Neural progenitor cell (in vitro differentiated cells): ENCODE measurements at regions not wholly inside any gene's neighbourhood (a gene's known extent, or its start where the extent isn't known, plus 50 kb on each side); places are given as distances from the start of the nearest gene placed in this dataset.

Experiments used
- DNase-seq: peaks from one replicate; pipeline ENCODE4 v3.0.0-alpha.2; 2016; ENCODE audit warnings: low spot score
- H2AFZ ChIP-seq: fragments of 200-600 bp; sonication (generic); replicated peaks from 2 replicates; pipeline ENCODE4 v1.6.1; 2016; ENCODE audit warnings: antibody characterized with exemption
- H3F3A ChIP-seq: fragments of 200-600 bp; sonication (generic); 2 replicates; pipeline ENCODE4 v1.6.1; 2016; ENCODE audit warnings: antibody characterized with exemption, low read depth
- H3K27ac ChIP-seq: fragments of 200-600 bp; sonication (generic); 2 replicates; pipeline ENCODE4 v1.5.1; 2016; ENCODE audit warnings: mild to moderate bottlenecking
- H3K27me3 ChIP-seq: fragments of 200-600 bp; sonication (generic); 2 replicates; pipeline ENCODE4 v1.6.1; 2016; ENCODE audit warnings: mild to moderate bottlenecking, moderate library complexity
- H3K36me3 ChIP-seq: fragments of 200-600 bp; sonication (generic); 2 replicates; pipeline ENCODE4 v1.5.1; 2016
- H3K4me1 ChIP-seq: fragments of 200-600 bp; sonication (generic); 2 replicates; pipeline ENCODE4 v1.6.1; 2016; ENCODE audit warnings: mixed run types
- H3K4me2 ChIP-seq: fragments of 200-600 bp; sonication (generic); 2 replicates; pipeline ENCODE4 v1.6.1; 2016
- H3K4me3 ChIP-seq: fragments of 200-600 bp; sonication (generic); 2 replicates; pipeline ENCODE4 v1.5.1; 2016
- H3K79me2 ChIP-seq: fragments of 200-600 bp; sonication (generic); 2 replicates; pipeline ENCODE4 v1.6.1; 2016; ENCODE audit warnings: low read depth
- H3K9ac ChIP-seq: fragments of 200-600 bp; sonication (generic); 2 replicates; pipeline ENCODE4 v1.6.1; 2016
- H3K9me3 ChIP-seq: fragments of 200-600 bp; sonication (generic); 2 replicates; pipeline ENCODE4 v1.5.1; 2016; ENCODE audit warnings: low read depth
- H4K20me1 ChIP-seq: fragments of 200-600 bp; sonication (generic); 2 replicates; pipeline ENCODE4 v1.6.1; 2016; ENCODE audit warnings: low read depth
- H3K27ac Mint-ChIP-seq: 3 replicates; pipeline ENCODE4 v1.8.0; 2021; ENCODE audit warnings: mixed read lengths
- H3K27me3 Mint-ChIP-seq: 2 replicates; pipeline ENCODE4 v1.8.0; 2022; ENCODE audit warnings: low read depth, mild to moderate bottlenecking, inconsistent platforms, moderate library complexity, mixed read lengths; ENCODE audit not compliant: insufficient read depth
- H3K36me3 Mint-ChIP-seq: 3 replicates; pipeline ENCODE4 v1.8.0; 2021; ENCODE audit warnings: mixed read lengths
- H3K4me1 Mint-ChIP-seq: 3 replicates; pipeline ENCODE4 v1.8.0; 2021; ENCODE audit warnings: mixed read lengths
- H3K4me3 Mint-ChIP-seq: 3 replicates; pipeline ENCODE4 v1.8.0; 2021; ENCODE audit warnings: mild to moderate bottlenecking, moderate library complexity, mixed read lengths
- H3K9me3 Mint-ChIP-seq: 3 replicates; pipeline ENCODE4 v1.8.0; 2020; ENCODE audit warnings: mixed read lengths
- EZH2 ChIP-seq: fragments of 200-600 bp; sonication (generic); IDR thresholded peaks from 2 replicates; pipeline ENCODE4 v1.6.1; 2017; ENCODE audit warnings: antibody characterized with exemption, mild to moderate bottlenecking, moderate library complexity
- EZH2phosphoT487 ChIP-seq: fragments of 200-600 bp; sonication (generic); IDR thresholded peaks from 2 replicates; pipeline ENCODE4 v1.6.1; 2017; ENCODE audit warnings: antibody characterized with exemption
- TF ChIP-seq, protein P1 (sequence below): fragments of 200-600 bp; sonication (generic); IDR thresholded peaks from 2 replicates; pipeline ENCODE4 v1.5.1; 2017; ENCODE audit warnings: antibody characterized with exemption, mild to moderate bottlenecking

DNA sequence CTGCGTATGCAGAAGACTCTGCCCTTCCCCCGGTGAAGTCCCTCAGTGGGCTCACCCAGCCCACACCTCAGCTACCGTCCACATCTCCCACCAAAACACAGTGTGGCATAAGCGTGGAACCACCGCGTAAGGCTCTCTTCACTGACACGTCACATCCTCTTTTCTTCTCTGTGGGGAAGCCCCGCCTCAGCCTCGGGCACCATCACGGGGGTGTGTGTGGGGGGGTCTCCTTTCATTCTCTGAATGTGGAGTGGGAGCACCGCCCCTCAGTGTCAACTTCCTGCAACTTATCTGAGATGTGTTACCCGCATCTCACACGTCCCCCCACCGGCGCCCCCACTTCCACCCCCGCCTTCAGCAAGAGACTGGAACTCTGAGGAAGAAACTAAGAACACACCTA, 388.4 kb upstream of the JARID2 start:
- Mint-ChIP-seq H3K9me3 (no peaks in the 10 kb centered on the region), H3K4me3 (no peak overlapping the region), H3K27ac (no peak overlapping the region), H3K4me1 (peaks cover 9% of the 10 kb centered on the region), H3K27me3 (peaks cover 7% of the 10 kb centered on the region), H3K36me3 (no peaks in the 10 kb centered on the region)
- Histone ChIP-seq H3K9me3 (no peaks in the 10 kb centered on the region), H3K27me3 (no peaks in the 10 kb centered on the region), H3K4me2 (no peak overlapping the region), H3K79me2 (no peaks in the 10 kb centered on the region), H3K36me3 (no peaks in the 10 kb centered on the region), H3K4me1 (peaks cover 11% of the 10 kb centered on the region), H3K4me3 (no peak overlapping the region), H4K20me1 (no peaks in the 10 kb centered on the region), H3K27ac (no peak overlapping the region), H3K9ac (no peak overlapping the region), H3F3A (no peaks in the 10 kb centered on the region), H2AFZ (no peak overlapping the region)
- no peak for DNase-seq
- TF ChIP-seq EZH2 = no peak
- TF ChIP-seq, protein P1, sequence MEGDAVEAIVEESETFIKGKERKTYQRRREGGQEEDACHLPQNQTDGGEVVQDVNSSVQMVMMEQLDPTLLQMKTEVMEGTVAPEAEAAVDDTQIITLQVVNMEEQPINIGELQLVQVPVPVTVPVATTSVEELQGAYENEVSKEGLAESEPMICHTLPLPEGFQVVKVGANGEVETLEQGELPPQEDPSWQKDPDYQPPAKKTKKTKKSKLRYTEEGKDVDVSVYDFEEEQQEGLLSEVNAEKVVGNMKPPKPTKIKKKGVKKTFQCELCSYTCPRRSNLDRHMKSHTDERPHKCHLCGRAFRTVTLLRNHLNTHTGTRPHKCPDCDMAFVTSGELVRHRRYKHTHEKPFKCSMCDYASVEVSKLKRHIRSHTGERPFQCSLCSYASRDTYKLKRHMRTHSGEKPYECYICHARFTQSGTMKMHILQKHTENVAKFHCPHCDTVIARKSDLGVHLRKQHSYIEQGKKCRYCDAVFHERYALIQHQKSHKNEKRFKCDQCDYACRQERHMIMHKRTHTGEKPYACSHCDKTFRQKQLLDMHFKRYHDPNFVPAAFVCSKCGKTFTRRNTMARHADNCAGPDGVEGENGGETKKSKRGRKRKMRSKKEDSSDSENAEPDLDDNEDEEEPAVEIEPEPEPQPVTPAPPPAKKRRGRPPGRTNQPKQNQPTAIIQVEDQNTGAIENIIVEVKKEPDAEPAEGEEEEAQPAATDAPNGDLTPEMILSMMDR = no peak

DNA sequence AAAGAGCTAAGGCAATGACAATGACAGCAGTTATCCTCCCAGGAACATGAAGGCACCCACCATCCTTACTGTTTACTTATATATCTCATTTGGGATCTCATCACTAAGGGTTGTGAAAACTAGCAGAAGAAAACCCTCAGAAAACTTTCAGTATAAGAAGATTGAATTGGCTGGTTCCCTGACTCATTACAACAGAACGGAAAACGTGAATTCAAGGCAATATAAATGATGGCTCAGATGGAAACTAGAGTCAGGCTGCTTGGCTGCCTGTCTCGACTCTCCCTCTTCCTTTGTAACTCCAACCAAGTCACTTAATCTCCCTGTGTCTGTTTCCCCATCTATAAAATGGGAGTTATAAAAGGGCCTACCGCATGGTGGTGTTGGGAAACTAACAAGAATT, 387.1 kb upstream of the JARID2 start:
- Mint-ChIP-seq H3K27me3 (peaks cover 7% of the 10 kb centered on the region), H3K9me3 (no peaks in the 10 kb centered on the region), H3K36me3 (no peaks in the 10 kb centered on the region), H3K4me3 (no peak overlapping the region), H3K27ac (no peak overlapping the region), H3K4me1 (peaks cover 16% of the 10 kb centered on the region)
- Histone ChIP-seq H4K20me1 (no peaks in the 10 kb centered on the region), H3K4me1 (peaks cover 11% of the 10 kb centered on the region), H3F3A (peaks cover 6% of the 10 kb centered on the region), H3K27ac (no peak overlapping the region), H3K79me2 (no peaks in the 10 kb centered on the region), H3K27me3 (no peaks in the 10 kb centered on the region), H3K36me3 (no peaks in the 10 kb centered on the region), H2AFZ (no peak overlapping the region), H3K4me3 (no peak overlapping the region), H3K9ac (no peak overlapping the region), H3K9me3 (no peaks in the 10 kb centered on the region), H3K4me2 (no peak overlapping the region)
- TF ChIP-seq EZH2 (no peak), EZH2phosphoT487 (no peak)
- TF ChIP-seq, protein P1 = no peak
- DNase-seq = no peak

DNA sequence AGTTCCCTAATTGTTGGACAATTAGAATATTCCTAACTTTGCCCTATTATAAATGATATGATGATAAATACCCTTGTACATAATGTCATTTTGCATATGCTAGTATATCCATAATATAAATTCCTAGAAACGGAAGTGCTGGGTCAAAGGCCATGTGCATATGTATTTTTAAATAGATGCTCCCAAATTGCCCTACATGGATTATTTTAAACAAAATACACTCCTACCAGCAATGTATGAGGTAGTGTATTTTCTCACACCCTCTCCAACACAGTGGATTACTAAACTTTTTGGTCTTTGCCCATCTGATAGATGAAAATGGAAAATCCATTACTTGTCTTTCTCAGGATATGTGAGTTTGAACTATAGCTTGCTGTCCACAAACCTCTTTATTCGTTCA, 385.1 kb upstream of the JARID2 start:
- no peaks in the 10 kb centered on the region for H3K36me3 ChIP-seq
- peaks cover 5% of the 10 kb centered on the region for H3K27me3 Mint-ChIP-seq
- no peak overlapping the region for H3K4me3 ChIP-seq
- H3K27ac ChIP-seq = no peak overlapping the region
- H3K27ac Mint-ChIP-seq = no peak overlapping the region
- H3K36me3 Mint-ChIP-seq = no peaks in the 10 kb centered on the region
- no peak for DNase-seq
- TF ChIP-seq, protein P1 = no peak
- no peak for TF ChIP-seq EZH2phosphoT487
- no peak for TF ChIP-seq EZH2
- H3K9ac ChIP-seq = no peak overlapping the region
- H3K9me3 ChIP-seq = no peaks in the 10 kb centered on the region
- no peaks in the 10 kb centered on the region for H3K9me3 Mint-ChIP-seq
- no peaks in the 10 kb centered on the region for H3K79me2 ChIP-seq
- peaks cover 14% of the 10 kb centered on the region for H3F3A ChIP-seq
- no peak overlapping the region for H3K4me2 ChIP-seq
- peaks cover 28% of the 10 kb centered on the region for H3K4me1 ChIP-seq
- H2AFZ ChIP-seq = no peak overlapping the region
- H3K4me1 Mint-ChIP-seq = peaks cover 31% of the 10 kb centered on the region
- H3K4me3 Mint-ChIP-seq = no peak overlapping the region
- no peaks in the 10 kb centered on the region for H4K20me1 ChIP-seq
- H3K27me3 ChIP-seq = no peaks in the 10 kb centered on the region
